ENCODE measurements at regions not wholly inside any gene's neighbourhood (a gene's known extent, or its start where the extent isn't known, plus 50 kb on each side); places are given as distances from the start of the nearest gene placed in this dataset.

- TF ChIP-seq CTCF (conservative IDR thresholded peaks at IDR 0.05; ENCODE audit: low read length): no peak
- no peak for TF ChIP-seq EZH2phosphoT487 (IDR thresholded peaks at IDR 0.05; ENCODE audit: borderline replicate concordance, low read depth, low read length)
Observed at GRCh38 chr2:155391613-155392130, 693.2 kb downstream of the KCNJ3 start.
